NB4 (cell line): ENCODE measurements at regions not wholly inside any gene's neighbourhood (a gene's known extent, or its start where the extent isn't known, plus 50 kb on each side); places are given as distances from the start of the nearest gene placed in this dataset.

Experiments used
- CTCF ChIP-seq: IDR thresholded peaks from one replicate; pipeline ENCODE4 v1.5.1; 2012; ENCODE audit warnings: low read depth, low read length
- POLR2A ChIP-seq: IDR thresholded peaks from 2 replicates; pipeline ENCODE4 v1.6.1; 2011; ENCODE audit warnings: mild to moderate bottlenecking; ENCODE audit not compliant: insufficient read length; ENCODE audit errors: extremely low read depth

DNA sequence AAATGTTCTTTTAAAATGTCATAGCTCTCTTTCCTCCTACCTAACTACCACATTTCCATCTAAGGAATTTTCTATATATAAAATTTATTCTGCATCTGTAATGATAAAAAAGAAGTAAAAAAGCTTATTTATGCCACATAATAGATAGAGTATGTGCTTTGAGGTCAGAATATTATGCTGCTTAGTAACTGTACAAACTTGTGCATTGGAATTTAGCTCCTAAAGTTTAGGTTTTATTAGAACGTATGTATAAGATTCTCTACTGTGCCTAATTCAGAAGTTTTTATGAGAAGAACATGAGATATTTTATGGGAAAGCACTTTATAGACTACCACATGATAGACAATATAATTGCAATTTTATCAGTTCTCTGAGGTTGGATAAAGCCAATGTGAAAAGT, 384.6 kb downstream of the SLC16A7 start:
- TF ChIP-seq CTCF, result no peak
- no peak for TF ChIP-seq POLR2A
